OCI-LY1 (cell line): ENCODE measurements at regions not wholly inside any gene's neighbourhood (a gene's known extent, or its start where the extent isn't known, plus 50 kb on each side); places are given as distances from the start of the nearest gene placed in this dataset.
"Not testable (repeated sequence)": the region's sequence is repeated elsewhere in the genome, so short reads cannot be mapped to it uniquely, and the experiment has no call there.

Source experiments
- EZH2 ChIP-seq: fragments of 200-600 bp; sonication (generic), shearing (Covaris generic); IDR thresholded peaks from 2 replicates; pipeline ENCODE4 v1.8.0; 2017; ENCODE audit warnings: borderline replicate concordance, mixed run types, mild to moderate bottlenecking, antibody characterized with exemption, low read length, moderate library complexity, mixed read lengths
- TF ChIP-seq, protein P1 (sequence below): fragments of 200-600 bp; sonication (generic), shearing (Covaris generic); IDR thresholded peaks from 2 replicates; pipeline ENCODE4 v1.5.1; 2017; ENCODE audit warnings: mild to moderate bottlenecking, antibody characterized with exemption, low read length, moderate library complexity, mixed read lengths

DNA sequence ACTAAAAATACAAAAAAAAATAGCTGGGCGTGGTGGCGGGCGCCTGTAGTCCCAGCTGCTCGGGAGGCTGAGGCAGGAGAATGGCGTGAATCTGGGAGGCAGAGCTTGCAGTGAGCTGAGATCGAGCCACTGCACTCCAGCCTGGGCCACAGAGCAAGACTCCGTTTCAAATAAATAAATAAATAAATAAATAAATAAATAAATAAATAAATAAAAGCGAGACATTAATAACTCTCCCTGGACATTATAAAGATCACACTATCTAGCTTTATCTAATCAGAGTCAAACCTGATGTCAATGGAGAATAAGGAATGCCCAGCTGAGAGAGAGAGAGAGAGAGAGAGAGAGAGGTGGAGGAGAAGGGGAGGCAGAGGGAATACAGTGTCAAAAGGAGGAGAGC, 476.2 kb downstream of the FBXO15 start:
- TF ChIP-seq, protein P1, sequence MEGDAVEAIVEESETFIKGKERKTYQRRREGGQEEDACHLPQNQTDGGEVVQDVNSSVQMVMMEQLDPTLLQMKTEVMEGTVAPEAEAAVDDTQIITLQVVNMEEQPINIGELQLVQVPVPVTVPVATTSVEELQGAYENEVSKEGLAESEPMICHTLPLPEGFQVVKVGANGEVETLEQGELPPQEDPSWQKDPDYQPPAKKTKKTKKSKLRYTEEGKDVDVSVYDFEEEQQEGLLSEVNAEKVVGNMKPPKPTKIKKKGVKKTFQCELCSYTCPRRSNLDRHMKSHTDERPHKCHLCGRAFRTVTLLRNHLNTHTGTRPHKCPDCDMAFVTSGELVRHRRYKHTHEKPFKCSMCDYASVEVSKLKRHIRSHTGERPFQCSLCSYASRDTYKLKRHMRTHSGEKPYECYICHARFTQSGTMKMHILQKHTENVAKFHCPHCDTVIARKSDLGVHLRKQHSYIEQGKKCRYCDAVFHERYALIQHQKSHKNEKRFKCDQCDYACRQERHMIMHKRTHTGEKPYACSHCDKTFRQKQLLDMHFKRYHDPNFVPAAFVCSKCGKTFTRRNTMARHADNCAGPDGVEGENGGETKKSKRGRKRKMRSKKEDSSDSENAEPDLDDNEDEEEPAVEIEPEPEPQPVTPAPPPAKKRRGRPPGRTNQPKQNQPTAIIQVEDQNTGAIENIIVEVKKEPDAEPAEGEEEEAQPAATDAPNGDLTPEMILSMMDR: not testable (repeated sequence)
- TF ChIP-seq EZH2: not testable (repeated sequence)
